ENCODE measurements at regions not wholly inside any gene's neighbourhood (a gene's known extent, or its start where the extent isn't known, plus 50 kb on each side); places are given as distances from the start of the nearest gene placed in this dataset.

DNA sequence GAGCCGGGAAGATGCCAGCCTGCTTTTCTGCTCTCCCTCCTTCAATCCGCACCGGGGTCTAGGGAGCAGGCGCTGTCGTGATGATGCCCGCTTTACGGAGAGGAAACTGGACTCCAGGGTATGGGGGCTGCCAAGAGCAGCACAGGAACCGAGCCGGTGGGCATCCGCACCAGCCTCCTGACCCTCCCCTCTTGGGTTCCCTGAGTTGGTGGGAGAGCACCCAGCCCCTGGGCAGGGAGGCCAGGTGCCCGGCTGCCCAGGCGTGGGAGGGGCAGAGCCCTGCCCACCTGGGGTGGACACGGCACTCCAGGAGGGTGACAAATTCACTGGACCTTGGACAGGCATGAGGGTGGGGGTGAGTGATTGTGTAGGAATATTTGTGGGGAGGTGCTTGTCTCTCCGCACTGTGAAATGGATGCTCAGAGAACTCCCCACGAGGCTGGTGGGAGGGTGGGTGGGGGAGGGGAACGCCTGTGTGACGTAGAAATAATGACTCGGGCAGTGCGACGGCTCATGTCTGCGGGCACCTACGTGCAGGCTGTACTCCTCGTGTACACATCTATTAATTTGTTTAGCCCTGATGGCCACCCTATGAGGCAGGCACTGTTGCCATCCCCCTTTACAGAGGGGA, 173.4 kb downstream of the BMP7 start:
- Histone ChIP-seq H3K4me1 (ENCODE audit: insufficient read depth) (no peaks in the 10 kb centered on the region), H3K4me2 (no peak overlapping the region), H4K20me1 (ENCODE audit: insufficient read depth, poor library complexity, severe bottlenecking) (no peaks in the 10 kb centered on the region), H3K27me3 (no peaks in the 10 kb centered on the region), H3K79me2 (no peaks in the 10 kb centered on the region), H3K27ac (no peak overlapping the region), H3K4me3 (no peak overlapping the region), H3K9me2 (replicated peaks; ENCODE audit: insufficient read depth) (no peaks in the 10 kb centered on the region), H3K9me3 (ENCODE audit: low read depth) (no peaks in the 10 kb centered on the region), H2AFZ (no peak overlapping the region), H3K36me3 (replicated peaks; ENCODE audit: insufficient read depth, low read depth) (no peaks in the 10 kb centered on the region)
- no peak for TF ChIP-seq CTCF (IDR thresholded peaks at IDR 0.05; ENCODE audit: poor library complexity)
- no peak for TF ChIP-seq EZH2 (IDR thresholded peaks at IDR 0.05; ENCODE audit: borderline replicate concordance)
- TF ChIP-seq EZH2phosphoT487 (IDR thresholded peaks at IDR 0.05; ENCODE audit: low read depth, severe bottlenecking, unreplicated experiment) = no peak
- WGBS (ENCODE audit: low lambda C conversion rate, missing lambda C conversion rate) = 92% methylated on average over 21 of the region's 23 CpGs
- no peak for DNase-seq (ENCODE audit: low spot score)

DNA sequence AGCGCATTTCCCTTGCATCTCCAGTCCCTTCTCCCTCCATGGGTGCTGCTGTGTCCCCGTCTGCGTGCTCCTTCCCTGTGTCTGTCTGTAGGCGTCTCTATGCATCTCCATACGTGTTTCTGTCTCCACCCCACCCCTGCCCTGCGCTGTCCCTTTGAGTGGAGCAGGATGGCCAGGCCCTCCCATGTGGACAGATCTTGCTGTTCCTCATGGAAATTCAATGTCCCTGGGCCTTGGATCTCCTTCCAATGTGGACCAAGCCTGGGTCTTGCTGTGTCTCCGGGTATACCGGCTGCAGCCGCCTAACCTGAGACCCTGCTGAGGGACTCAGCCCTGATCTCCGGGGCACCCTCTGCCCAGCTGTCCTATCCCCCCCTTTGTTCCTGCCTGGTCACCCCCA, 172.7 kb downstream of the BMP7 start:
- H2AFZ ChIP-seq = no peak overlapping the region
- TF ChIP-seq EZH2 (IDR thresholded peaks at IDR 0.05; ENCODE audit: borderline replicate concordance) (no peak), EZH2phosphoT487 (IDR thresholded peaks at IDR 0.05; ENCODE audit: low read depth, severe bottlenecking, unreplicated experiment) (no peak), CTCF (IDR thresholded peaks at IDR 0.05; ENCODE audit: poor library complexity) (no peak)
- H3K9me3 ChIP-seq (ENCODE audit: low read depth) = no peaks in the 10 kb centered on the region
- no peak overlapping the region for H3K4me3 ChIP-seq
- no peaks in the 10 kb centered on the region for H3K27me3 ChIP-seq
- DNase-seq (ENCODE audit: low spot score) = no peak
- 85% methylated on average over 10 of the region's 10 CpGs for WGBS (ENCODE audit: low lambda C conversion rate, missing lambda C conversion rate)
- no peaks in the 10 kb centered on the region for H3K79me2 ChIP-seq
- no peak overlapping the region for H3K4me2 ChIP-seq
- no peak overlapping the region for H3K27ac ChIP-seq
- H3K4me1 ChIP-seq (ENCODE audit: insufficient read depth) = no peaks in the 10 kb centered on the region
- H4K20me1 ChIP-seq (ENCODE audit: insufficient read depth, poor library complexity, severe bottlenecking) = no peaks in the 10 kb centered on the region
- H3K9me2 ChIP-seq (replicated peaks; ENCODE audit: insufficient read depth) = no peaks in the 10 kb centered on the region
- no peaks in the 10 kb centered on the region for H3K36me3 ChIP-seq (replicated peaks; ENCODE audit: insufficient read depth, low read depth)

DNA sequence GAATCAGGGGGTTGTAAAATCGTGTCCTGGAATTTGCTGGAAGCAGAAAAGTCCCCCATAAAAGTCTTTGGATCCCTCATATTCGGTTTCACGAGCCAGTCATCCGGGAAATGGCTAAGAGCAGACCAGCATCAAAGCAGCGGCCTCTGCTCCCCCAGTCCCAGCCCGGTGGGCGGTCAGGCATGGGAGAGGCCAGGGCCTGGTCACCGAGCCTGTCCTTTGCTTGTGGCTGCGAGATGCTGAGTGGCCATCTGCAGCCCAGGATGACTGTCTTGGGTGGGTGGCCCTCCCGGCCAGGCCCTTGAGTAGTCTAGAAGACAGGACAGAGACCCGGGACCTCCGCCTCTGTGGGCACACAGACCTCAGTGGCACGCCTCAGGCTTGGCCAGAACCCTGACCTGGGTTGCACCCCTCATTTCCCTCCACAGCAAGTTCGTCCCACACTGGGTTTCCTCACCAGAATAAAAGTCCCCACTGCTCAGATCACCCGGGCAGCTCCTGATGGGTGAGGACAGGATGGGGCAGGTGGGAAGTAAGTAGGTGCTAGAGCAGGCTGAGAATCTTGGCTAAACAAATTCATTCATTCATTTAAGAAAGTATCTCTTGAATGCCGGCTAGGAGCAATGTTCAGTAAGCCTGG, 172.1 kb downstream of the BMP7 start:
- H3K27ac ChIP-seq = no peak overlapping the region
- H4K20me1 ChIP-seq (ENCODE audit: insufficient read depth, poor library complexity, severe bottlenecking) = no peaks in the 10 kb centered on the region
- H3K27me3 ChIP-seq = no peaks in the 10 kb centered on the region
- H3K79me2 ChIP-seq = no peaks in the 10 kb centered on the region
- H3K9me3 ChIP-seq (ENCODE audit: low read depth) = no peaks in the 10 kb centered on the region
- WGBS (ENCODE audit: low lambda C conversion rate, missing lambda C conversion rate) = 74% methylated on average over 16 of the region's 16 CpGs
- no peak for DNase-seq (ENCODE audit: low spot score)
- H3K4me1 ChIP-seq (ENCODE audit: insufficient read depth) = no peaks in the 10 kb centered on the region
- no peaks in the 10 kb centered on the region for H3K36me3 ChIP-seq (replicated peaks; ENCODE audit: insufficient read depth, low read depth)
- H3K4me3 ChIP-seq = no peak overlapping the region
- H3K4me2 ChIP-seq = no peak overlapping the region
- no peaks in the 10 kb centered on the region for H3K9me2 ChIP-seq (replicated peaks; ENCODE audit: insufficient read depth)
- H2AFZ ChIP-seq = no peak overlapping the region
- TF ChIP-seq EZH2phosphoT487 (IDR thresholded peaks at IDR 0.05; ENCODE audit: low read depth, severe bottlenecking, unreplicated experiment) (no peak), CTCF (IDR thresholded peaks at IDR 0.05; ENCODE audit: poor library complexity) (no peak), EZH2 (IDR thresholded peaks at IDR 0.05; ENCODE audit: borderline replicate concordance) (no peak)
